Naive B cell (primary cell): ENCODE measurements at regions not wholly inside any gene's neighbourhood (a gene's known extent, or its start where the extent isn't known, plus 50 kb on each side); places are given as distances from the start of the nearest gene placed in this dataset.
A peak's percentile ranks its signal among the peaks of the same experiment; 100 is the strongest.

Experiments used
- ATAC-seq, 2 donors: fragments of 150-1000 bp; cut with Tn5 transposase; 2 replicates each; pipeline ENCODE4 v1.10.0; 2021; ENCODE audit warnings: low read depth in 2 of 2, mild to moderate bottlenecking in 2 of 2, moderate library complexity in 2 of 2
- DNase-seq: peaks from one replicate; pipeline ENCODE4 v3.0.0; 2022
- H3K27ac Mint-ChIP-seq, 6 donors: one replicate each; pipeline ENCODE4 v1.8.0; 2020 to 2022; ENCODE audit warnings: mild to moderate bottlenecking in 6 of 6, mixed read lengths in 6 of 6, moderate library complexity in 5 of 6, inconsistent platforms in 2 of 6
- H3K27me3 Mint-ChIP-seq, 3 donors: one replicate each; pipeline ENCODE4 v1.8.0; 2021 to 2022; ENCODE audit warnings: mixed read lengths in 3 of 3, mild to moderate bottlenecking in 1 of 3
- H3K36me3 Mint-ChIP-seq, 2 donors: one replicate each; pipeline ENCODE4 v1.8.0; 2020 to 2022; ENCODE audit warnings: mixed read lengths in 2 of 2, inconsistent platforms in 1 of 2, mild to moderate bottlenecking in 1 of 2
- H3K4me1 Mint-ChIP-seq, 3 donors: one replicate each; pipeline ENCODE4 v1.8.0; 2020 to 2022; ENCODE audit warnings: mixed read lengths in 3 of 3, inconsistent platforms in 1 of 3, mild to moderate bottlenecking in 1 of 3, moderate library complexity in 1 of 3
- H3K4me3 Mint-ChIP-seq, 8 donors: one replicate each; pipeline ENCODE4 v1.8.0; 2020 to 2022; ENCODE audit warnings: mild to moderate bottlenecking in 8 of 8, mixed read lengths in 8 of 8, moderate library complexity in 8 of 8, inconsistent platforms in 2 of 8
- H3K9me3 Mint-ChIP-seq, 7 donors: one replicate each; pipeline ENCODE4 v1.8.0; 2020 to 2022; ENCODE audit warnings: mixed read lengths in 7 of 7, mild to moderate bottlenecking in 5 of 7, inconsistent platforms in 2 of 7, moderate library complexity in 1 of 7

DNA sequence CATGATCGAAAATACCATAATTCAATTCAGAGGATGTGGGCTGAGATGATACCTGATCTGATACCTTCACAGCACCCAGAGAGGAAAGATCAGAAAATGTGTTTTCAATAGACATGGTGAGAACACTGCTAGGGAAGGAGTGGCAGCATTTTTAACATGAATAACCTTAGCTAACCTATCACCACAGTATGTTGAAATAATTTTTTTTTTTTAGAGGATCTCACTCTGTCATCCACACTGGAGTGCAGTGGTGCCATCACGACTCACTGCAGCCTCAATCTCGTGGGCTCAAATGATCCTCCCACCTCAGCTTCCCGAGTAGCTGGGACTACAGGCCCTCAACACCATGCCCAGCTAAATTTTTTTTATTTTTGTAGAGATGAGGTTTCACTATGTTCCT lies 90.5 kb upstream of the RAPGEF2 start:
- no peak overlapping the region for H3K27ac Mint-ChIP-seq

DNA sequence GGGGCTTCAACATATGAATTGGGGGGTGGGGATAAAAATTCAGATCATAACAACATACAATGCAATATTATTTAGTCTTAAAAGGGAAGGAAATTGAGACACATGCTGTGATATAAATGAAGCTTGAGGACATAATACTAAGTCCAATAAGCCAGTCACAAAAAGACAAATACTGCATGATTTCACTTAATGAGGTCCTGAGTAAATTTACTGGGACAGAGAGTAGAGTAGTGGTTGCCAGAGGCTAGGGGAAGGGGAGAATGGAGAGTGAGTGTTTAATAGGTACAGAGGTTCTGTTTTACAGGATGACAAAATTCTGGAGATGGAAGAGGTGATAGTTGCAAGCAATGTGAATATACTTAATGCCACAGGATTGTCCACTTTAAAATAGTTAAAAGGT lies 89.2 kb upstream of the RAPGEF2 start:
- ATAC-seq (no peak), DNase-seq (no peak)
- Mint-ChIP-seq H3K27me3 (peaks cover 13 to 32% (median 17%) of the 10 kb centered on the region in 3 donors), H3K9me3 (no peaks in the 10 kb centered on the region), H3K4me1 (peaks cover 17 to 19% (median 18%) of the 10 kb centered on the region in 3 donors), H3K4me3 (no peak overlapping the region), H3K36me3 (no peaks in the 10 kb centered on the region), H3K27ac (no peak overlapping the region)

More for the DNA sequence above, 90.5 kb upstream of the RAPGEF2 start:
- Mint-ChIP-seq H3K36me3 (no peaks in the 10 kb centered on the region), H3K27me3 (peaks cover 8 to 20% (median 16%) of the 10 kb centered on the region in 3 donors), H3K9me3 (no peaks in the 10 kb centered on the region), H3K4me3 (no peak overlapping the region), H3K4me1 (peaks cover 5 to 9% (median 8%) of the 10 kb centered on the region in 3 donors)
- no peak for ATAC-seq
- no peak for DNase-seq

DNA sequence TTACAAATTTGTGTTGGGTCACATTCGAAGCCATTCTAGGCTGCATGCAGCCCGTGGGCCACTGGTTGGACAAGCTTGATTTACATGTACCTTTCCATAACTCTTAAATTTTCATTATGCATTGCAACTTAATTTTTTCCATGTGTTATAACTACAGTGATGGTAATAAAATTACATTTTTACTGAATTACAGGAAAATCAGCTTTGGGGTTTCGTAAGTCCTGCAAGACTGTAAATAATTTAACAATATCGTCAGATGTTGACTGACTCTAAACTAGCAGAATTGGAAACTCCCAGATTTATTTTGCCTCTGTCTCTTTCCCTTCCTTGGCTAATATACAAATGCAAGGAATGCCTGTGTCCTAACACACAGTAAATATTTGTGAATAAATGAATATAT lies 88.0 kb upstream of the RAPGEF2 start:
- H3K27ac Mint-ChIP-seq = no peak overlapping the region
- H3K4me1 Mint-ChIP-seq = peaks cover 17 to 19% (median 18%) of the 10 kb centered on the region in 3 donors
- no peaks in the 10 kb centered on the region for H3K36me3 Mint-ChIP-seq
- DNase-seq = no peak
- H3K9me3 Mint-ChIP-seq = no peaks in the 10 kb centered on the region
- no peak for ATAC-seq
- H3K27me3 Mint-ChIP-seq = peaks cover 20 to 41% (median 22%) of the 10 kb centered on the region in 3 donors
- H3K4me3 Mint-ChIP-seq = no peak overlapping the region

DNA sequence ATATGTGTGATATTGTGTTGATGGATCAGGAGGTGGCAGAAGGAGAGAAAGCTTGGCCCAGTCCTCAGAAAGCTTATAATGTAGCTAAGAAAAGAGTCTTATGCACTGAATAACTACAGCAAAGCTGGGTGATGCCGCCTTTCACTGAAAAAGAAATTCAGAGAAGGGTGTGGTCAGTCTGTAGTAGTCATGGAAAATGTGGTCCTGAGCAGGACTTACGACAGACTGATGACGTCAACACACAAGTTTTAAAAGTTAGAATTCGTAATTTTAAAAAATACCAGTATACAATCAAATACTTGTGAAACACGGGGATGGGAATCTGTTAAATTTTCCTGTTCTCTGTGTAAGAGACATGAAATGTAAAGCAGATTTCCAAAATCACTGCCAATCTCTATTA lies 87.0 kb upstream of the RAPGEF2 start:
- H3K27me3 Mint-ChIP-seq = peaks cover 14 to 34% (median 22%) of the 10 kb centered on the region in 3 donors
- DNase-seq (no peak), ATAC-seq (no peak)
- no peak overlapping the region for H3K27ac Mint-ChIP-seq
- no peak overlapping the region for H3K4me3 Mint-ChIP-seq
- H3K36me3 Mint-ChIP-seq = no peaks in the 10 kb centered on the region
- no peaks in the 10 kb centered on the region for H3K9me3 Mint-ChIP-seq
- H3K4me1 Mint-ChIP-seq = peaks cover 17 to 19% (median 18%) of the 10 kb centered on the region in 3 donors

DNA sequence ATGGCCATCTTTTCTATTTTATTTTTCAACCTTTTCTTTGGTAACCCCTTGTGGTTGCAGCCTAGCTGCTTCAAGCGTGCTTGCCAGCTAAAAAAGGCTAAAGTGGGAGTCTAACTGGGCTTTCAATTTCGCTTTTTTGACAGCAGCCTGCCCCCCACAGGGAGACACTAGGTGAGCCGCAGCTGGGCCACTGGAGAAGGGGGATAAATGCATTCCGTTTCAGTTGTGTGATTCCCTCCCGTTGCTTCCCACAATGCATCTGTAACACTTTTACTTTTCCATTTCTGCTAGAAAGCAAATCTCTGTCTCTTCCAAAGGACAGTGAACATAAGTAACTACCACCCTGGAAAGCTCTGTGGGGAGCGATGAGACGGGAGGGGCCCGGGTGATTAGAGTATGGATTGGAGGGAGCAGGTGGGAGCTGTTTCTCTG lies 86.3 kb upstream of the RAPGEF2 start:
- no peak for DNase-seq
- Mint-ChIP-seq H3K27ac (peak overlapping the region in 1 of 6 donors; percentile 13), H3K4me3 (no peak overlapping the region), H3K36me3 (no peaks in the 10 kb centered on the region), H3K27me3 (peaks cover 10 to 32% (median 22%) of the 10 kb centered on the region in 3 donors), H3K9me3 (no peaks in the 10 kb centered on the region), H3K4me1 (peaks cover 17 to 19% (median 18%) of the 10 kb centered on the region in 3 donors)
- no peak for ATAC-seq

DNA sequence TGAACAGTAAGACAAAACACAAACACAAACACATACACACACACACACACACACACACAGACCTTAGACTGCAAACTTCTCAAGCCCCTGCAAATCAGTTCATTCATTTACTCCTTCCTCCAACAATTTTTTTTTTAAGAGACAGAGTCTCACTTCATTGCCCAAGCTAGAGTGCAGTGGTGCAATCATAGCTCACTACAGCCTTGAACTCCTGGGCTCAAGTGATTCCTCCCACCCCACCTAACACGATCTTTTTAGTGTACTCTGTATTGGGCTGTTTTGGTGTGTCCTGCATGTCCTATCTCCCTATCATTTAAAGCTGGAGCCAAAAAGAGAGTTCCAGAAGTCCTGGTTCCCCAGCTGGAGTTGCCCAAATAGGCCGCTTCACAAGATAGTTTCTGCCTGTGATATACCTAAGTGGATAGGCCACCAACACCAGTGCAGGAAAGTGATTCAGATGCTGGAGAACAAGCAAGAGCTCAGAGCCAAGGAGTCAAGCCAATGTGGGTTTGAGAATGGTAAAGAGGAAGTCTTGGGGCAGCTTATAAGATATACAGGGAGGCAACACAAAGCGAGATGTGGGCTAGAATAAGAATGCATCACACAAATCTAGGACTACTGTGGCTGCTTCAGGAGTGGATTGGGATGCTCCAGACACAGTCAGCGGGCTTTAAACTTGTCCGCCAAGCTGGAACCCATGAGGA lies 85.4 kb upstream of the RAPGEF2 start:
- H3K4me1 Mint-ChIP-seq = peaks cover 17 to 19% (median 18%) of the 10 kb centered on the region in 3 donors
- H3K27me3 Mint-ChIP-seq = peaks cover 10 to 32% (median 22%) of the 10 kb centered on the region in 3 donors
- H3K4me3 Mint-ChIP-seq = peak overlapping the region in 4 of 8 donors; percentile 18 to 62 (median 58)
- peak overlapping the region in 2 of 6 donors; percentile 3 to 13 for H3K27ac Mint-ChIP-seq
- H3K36me3 Mint-ChIP-seq = no peaks in the 10 kb centered on the region
- DNase-seq (no peak), ATAC-seq (peak in 1 of 2 donors; percentile 64)
- H3K9me3 Mint-ChIP-seq = no peaks in the 10 kb centered on the region

DNA sequence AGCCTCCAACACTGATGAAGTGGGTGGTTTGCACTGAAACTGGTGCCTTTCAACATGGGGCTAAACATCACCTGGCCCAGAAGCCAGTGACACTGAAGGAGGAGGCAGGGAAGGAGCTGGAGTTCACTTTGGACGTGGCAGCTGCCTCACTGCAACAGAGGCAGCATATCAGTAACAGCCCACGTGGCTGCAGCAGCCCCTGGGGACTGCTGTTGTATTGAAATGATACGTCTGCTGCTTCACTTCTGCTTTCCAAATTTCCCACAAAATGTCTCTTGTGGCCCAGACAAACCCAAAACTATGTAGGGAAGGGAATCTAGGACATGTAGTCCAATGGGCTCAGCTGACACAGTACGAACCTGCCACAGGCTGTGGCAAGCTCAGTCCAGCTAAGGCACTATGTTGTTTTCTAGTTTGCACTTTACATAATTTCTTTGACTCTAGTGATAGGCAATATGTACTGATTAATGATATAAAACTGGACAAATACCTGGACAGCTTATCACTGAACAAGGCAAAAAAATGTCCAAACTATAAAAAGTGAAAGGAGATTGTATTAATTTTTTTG lies 84.7 kb upstream of the RAPGEF2 start:
- DNase-seq (peak; percentile 37), ATAC-seq (peak; percentile 93 to 95)
- peaks cover 10 to 32% (median 22%) of the 10 kb centered on the region in 3 donors for H3K27me3 Mint-ChIP-seq
- no peaks in the 10 kb centered on the region for H3K9me3 Mint-ChIP-seq
- peaks cover 17 to 19% (median 18%) of the 10 kb centered on the region in 3 donors for H3K4me1 Mint-ChIP-seq
- peak overlapping the region in 5 of 8 donors; percentile 18 to 77 (median 57) for H3K4me3 Mint-ChIP-seq
- no peaks in the 10 kb centered on the region for H3K36me3 Mint-ChIP-seq
- no peak overlapping the region for H3K27ac Mint-ChIP-seq

DNA sequence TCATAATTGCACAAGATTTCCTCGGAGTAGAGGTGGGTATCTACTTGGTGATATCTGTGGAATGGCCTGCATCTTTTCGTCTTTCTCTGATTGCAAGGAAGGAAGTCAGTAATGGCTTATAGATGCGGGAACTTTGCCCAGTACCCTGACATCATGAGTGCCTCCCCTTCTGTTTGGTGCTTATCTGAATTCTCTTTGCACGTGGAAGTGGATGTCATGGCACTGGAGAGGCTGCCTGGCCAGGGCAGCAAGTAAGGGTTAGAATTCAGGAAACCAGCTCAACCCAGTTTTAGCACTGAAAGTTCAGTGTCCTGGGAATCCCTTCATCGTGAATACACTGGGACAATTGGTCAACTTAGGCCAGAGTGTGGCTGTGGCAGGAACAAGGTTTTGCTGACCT lies 83.5 kb upstream of the RAPGEF2 start:
- H3K4me3 Mint-ChIP-seq = peak overlapping the region in 1 of 8 donors; percentile 11
- ATAC-seq (no peak), DNase-seq (no peak)
- peak overlapping the region in 1 of 6 donors; percentile 8 for H3K27ac Mint-ChIP-seq
- peaks cover 17 to 19% (median 18%) of the 10 kb centered on the region in 3 donors for H3K4me1 Mint-ChIP-seq
- H3K36me3 Mint-ChIP-seq = no peaks in the 10 kb centered on the region
- peaks cover 20 to 26% (median 25%) of the 10 kb centered on the region in 3 donors for H3K27me3 Mint-ChIP-seq
- H3K9me3 Mint-ChIP-seq = no peaks in the 10 kb centered on the region

DNA sequence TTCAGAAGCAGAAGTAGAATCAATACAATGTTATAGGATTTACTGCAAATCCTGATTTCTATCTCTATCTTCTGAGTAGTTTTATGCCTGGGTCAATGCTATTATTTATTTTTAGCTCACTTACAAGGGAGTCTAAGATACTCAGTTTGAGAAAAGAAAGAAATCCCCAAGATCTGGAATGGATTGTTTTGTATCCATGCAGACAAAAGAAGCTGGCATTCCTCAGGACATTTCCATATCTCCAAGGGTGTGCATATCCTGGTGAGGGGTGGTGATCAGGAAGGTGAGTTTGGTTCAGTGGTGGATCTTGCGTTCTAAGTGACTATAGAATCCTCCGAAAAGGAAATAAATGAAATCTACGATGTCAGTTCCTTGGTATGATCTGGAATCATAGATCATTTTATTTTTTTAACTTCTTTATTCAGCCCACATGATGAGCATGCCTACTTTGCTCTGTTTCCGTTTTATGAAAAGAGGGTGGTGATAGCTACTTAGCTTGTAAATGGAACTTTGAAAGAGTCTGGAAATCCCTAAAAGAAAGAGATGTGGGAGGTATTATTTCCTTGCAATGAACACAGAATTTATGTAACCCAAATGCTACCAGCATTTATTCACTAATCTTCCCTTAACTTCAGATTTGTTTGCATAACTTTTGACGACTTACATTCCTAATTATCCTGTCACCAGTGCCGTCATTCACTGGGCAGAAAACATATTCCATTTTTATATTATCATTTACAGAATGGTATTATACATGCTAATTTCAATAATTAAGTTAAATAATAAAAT lies 81.1 kb upstream of the RAPGEF2 start:
- Mint-ChIP-seq H3K27ac (no peak overlapping the region), H3K9me3 (no peaks in the 10 kb centered on the region), H3K4me3 (no peak overlapping the region), H3K4me1 (peaks cover 20 to 24% (median 23%) of the 10 kb centered on the region in 3 donors), H3K27me3 (peaks cover 20 to 26% (median 25%) of the 10 kb centered on the region in 3 donors), H3K36me3 (no peaks in the 10 kb centered on the region)
- ATAC-seq = no peak
- no peak for DNase-seq

DNA sequence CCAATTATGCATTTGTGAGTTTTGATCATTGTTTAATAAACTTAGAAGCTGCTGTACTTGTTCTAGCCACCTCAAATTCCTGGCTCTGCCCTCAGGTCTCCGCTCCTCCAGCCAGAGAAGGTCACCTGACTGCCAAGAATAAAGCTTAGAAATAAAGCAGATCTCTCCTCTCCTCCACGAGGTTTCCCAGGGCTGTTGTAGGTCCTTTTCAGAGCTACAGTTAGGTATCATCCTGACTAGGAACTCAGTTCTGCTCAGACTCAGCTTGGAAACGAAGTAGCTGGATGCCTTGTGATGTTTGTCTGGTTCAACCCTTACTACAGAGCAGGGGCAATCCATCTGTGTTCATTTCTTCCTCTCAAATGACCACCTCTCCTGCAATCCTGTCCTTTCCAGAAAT lies 79.1 kb upstream of the RAPGEF2 start:
- no peak for DNase-seq
- Mint-ChIP-seq H3K27ac (no peak overlapping the region), H3K4me3 (no peak overlapping the region), H3K9me3 (no peaks in the 10 kb centered on the region), H3K4me1 (peaks cover 4 to 7% (median 6%) of the 10 kb centered on the region in 3 donors), H3K36me3 (no peaks in the 10 kb centered on the region), H3K27me3 (peaks cover 9 to 20% (median 13%) of the 10 kb centered on the region in 3 donors)
- ATAC-seq = no peak

DNA sequence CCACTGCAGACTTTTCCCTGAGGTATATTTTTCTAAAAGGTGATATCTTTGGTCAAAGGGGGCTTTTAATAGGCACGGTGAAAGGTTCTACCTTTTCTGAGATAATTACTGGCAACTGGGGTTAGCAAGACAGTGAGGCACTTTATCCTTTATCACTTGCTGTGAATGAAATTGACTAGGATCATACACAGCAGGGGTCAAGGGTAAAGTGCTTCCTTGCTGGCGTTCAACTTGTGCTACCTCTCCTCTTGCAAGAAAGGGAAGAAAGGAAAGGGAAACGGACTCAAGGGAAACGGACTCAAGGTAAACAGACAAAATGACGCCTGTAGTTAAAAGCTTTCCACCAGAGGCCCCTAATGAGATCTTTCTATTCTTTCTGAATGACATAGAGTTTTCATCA lies 78.6 kb upstream of the RAPGEF2 start:
- no peak overlapping the region for H3K4me3 Mint-ChIP-seq
- peaks cover 6 to 18% (median 13%) of the 10 kb centered on the region in 3 donors for H3K27me3 Mint-ChIP-seq
- ATAC-seq = no peak
- H3K27ac Mint-ChIP-seq = no peak overlapping the region
- DNase-seq = no peak
- H3K9me3 Mint-ChIP-seq = no peaks in the 10 kb centered on the region
- H3K4me1 Mint-ChIP-seq = peaks cover 4 to 7% (median 6%) of the 10 kb centered on the region in 3 donors
- H3K36me3 Mint-ChIP-seq = no peaks in the 10 kb centered on the region

DNA sequence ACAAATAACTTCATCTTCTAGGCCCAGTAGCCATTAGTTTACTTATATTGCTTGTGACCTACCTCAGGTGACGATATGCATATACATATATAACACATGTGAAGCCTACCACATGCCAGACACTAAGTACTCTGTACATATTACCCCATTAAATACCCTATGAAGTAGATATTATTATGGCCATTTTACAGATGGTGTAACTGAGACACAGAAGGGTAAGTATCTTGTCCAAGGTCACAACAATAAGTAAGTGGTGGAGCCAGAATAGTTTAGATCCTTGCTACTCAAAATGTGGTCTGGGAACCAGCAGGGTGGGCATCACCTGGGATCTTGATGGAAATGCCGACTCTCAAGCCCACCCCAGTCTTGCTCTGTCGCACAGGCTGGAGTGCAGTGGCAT lies 78.1 kb upstream of the RAPGEF2 start:
- no peaks in the 10 kb centered on the region for H3K36me3 Mint-ChIP-seq
- peaks cover 4 to 7% (median 6%) of the 10 kb centered on the region in 3 donors for H3K4me1 Mint-ChIP-seq
- DNase-seq = no peak
- H3K27ac Mint-ChIP-seq = no peak overlapping the region
- no peak overlapping the region for H3K4me3 Mint-ChIP-seq
- no peaks in the 10 kb centered on the region for H3K9me3 Mint-ChIP-seq
- H3K27me3 Mint-ChIP-seq = peaks cover 0 to 13% (median 9%) of the 10 kb centered on the region in 3 donors
- no peak for ATAC-seq

DNA sequence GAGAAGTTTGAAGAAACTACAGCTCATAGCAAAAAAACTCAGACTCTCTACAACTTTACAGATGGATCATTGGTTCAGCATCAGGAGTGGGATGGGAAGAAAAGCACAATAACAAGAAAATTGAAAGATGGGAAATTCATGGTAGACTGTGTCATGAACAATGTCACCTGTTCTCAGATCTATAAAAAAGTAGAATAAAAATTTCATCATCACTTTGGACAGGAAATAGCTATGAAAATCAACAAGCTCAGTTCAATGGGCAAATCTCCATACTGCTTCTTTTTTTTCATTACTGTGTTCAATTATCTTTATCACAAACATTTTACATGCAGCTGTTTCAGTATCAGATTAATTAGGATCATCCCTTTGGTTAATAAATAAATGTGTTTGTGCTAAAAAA lies 76.5 kb upstream of the RAPGEF2 start:
- H3K4me1 Mint-ChIP-seq = peaks cover 4 to 7% (median 6%) of the 10 kb centered on the region in 3 donors
- ATAC-seq (no peak), DNase-seq (no peak)
- no peaks in the 10 kb centered on the region for H3K9me3 Mint-ChIP-seq
- no peak overlapping the region for H3K4me3 Mint-ChIP-seq
- peaks cover 4 to 16% (median 9%) of the 10 kb centered on the region in 3 donors for H3K27me3 Mint-ChIP-seq
- H3K36me3 Mint-ChIP-seq = no peaks in the 10 kb centered on the region
- peak overlapping the region in 1 of 6 donors; percentile 28 for H3K27ac Mint-ChIP-seq
